ENCODE measurements at regions not wholly inside any gene's neighbourhood (a gene's known extent, or its start where the extent isn't known, plus 50 kb on each side); places are given as distances from the start of the nearest gene placed in this dataset.
"Not testable (repeated sequence)": the region's sequence is repeated elsewhere in the genome, so short reads cannot be mapped to it uniquely, and the experiment has no call there.

- not testable (repeated sequence) for TF ChIP-seq CTCF, POLR2A (IDR thresholded peaks at IDR 0.05)
Observed at GRCh38 chr12:65744236-65744840, 79.9 kb upstream of the HMGA2 start.
